Right lobe of liver (tissue), 6 donors: ENCODE measurements at regions not wholly inside any gene's neighbourhood (a gene's known extent, or its start where the extent isn't known, plus 50 kb on each side); places are given as distances from the start of the nearest gene placed in this dataset.

Experiments
- ATAC-seq, 4 donors: fragments of 200-7000 bp; cut with Tn5 transposase; one replicate each; pipeline ENCODE4 v1.9.1; 2020; ENCODE audit warnings: mild to moderate bottlenecking in 4 of 4, moderate library complexity in 4 of 4
- DNase-seq, 3 donors: peaks; one replicate each; pipeline ENCODE4 v3.0.0-alpha.2; 2020
- H3K27ac ChIP-seq, 3 donors: fragments of 200-600 bp; one replicate each; pipeline ENCODE4 v1.8.0; 2022
- H3K27me3 ChIP-seq, 2 donors: fragments of 200-600 bp; one replicate each; pipeline ENCODE4 v1.8.0; 2022
- H3K36me3 ChIP-seq, 4 donors: fragments of 200-600 bp; sonication (generic) in 1 of 4; one replicate each; pipeline versions ENCODE4 v1.5.1 to v1.8.0; 2017 to 2022; ENCODE audit warnings: control low read depth in 1 of 4
- H3K4me1 ChIP-seq, 4 donors: fragments of 200-600 bp; sonication (generic) in 1 of 4; one replicate each; pipeline versions ENCODE4 v1.5.1 to v1.8.0; 2017 to 2022; ENCODE audit warnings: control low read depth in 1 of 4
- H3K4me3 ChIP-seq, 3 donors: fragments of 200-600 bp; one replicate each; pipeline ENCODE4 v1.8.0; 2022
- H3K9me3 ChIP-seq, 4 donors: fragments of 200-600 bp; sonication (generic) in 1 of 4; one replicate each; pipeline versions ENCODE4 v1.5.1 to v1.8.0; 2017 to 2022; ENCODE audit warnings: control low read depth in 1 of 4
- CTCF ChIP-seq, 4 donors: fragments of 200-600 bp in 3 of 4; fragments of 450-650 bp in 1 of 4; IDR thresholded peaks; one replicate each; pipeline versions ENCODE4 v1.5.1 to v1.8.0; 2016 to 2022; ENCODE audit warnings: antibody characterized with exemption in 4 of 4, mild to moderate bottlenecking in 2 of 4
- POLR2A ChIP-seq: fragments of 450-650 bp; IDR thresholded peaks from one replicate; pipeline ENCODE4 v1.6.1; 2017; ENCODE audit warnings: antibody characterized with exemption, mild to moderate bottlenecking
- WGBS: methylation state at CpG from one replicate; pipeline ENCODE4 v1.1.6; 2018; ENCODE audit warnings: low coverage, low lambda C conversion rate; ENCODE audit not compliant: insufficient coverage; ENCODE audit errors: missing lambda C conversion rate; 5-methylcytosine and 5-hydroxymethylcytosine counted together
- intact Hi-C, 2 donors: fragments of 100-400 bp; cut with DNase I; formaldehyde crosslinking; loops; one replicate each; pipeline versions ENCODE4 v1.11.2 to v1.14.1; 2022
- donor health status: DM: no; HTN: yes; CAD: no.
- donor health status: DM: no; HTN: no; CAD: no.
- donor health status: DM: no; HTN: no; CAD: no.
- donor health status: DM: no; HTN: yes; CAD: no.
- donor health status: DM: no; HTN: yes; CAD: no.

GRCh38 chr22:49018601-49019000, 809.1 kb downstream of the BRD1 start:
- Histone ChIP-seq H3K27ac (no peak overlapping the region), H3K36me3 (no peaks in the 10 kb centered on the region)
- ATAC-seq: no peak

GRCh38 chr22:49017482-49018329, 810.0 kb downstream of the BRD1 start:
- Histone ChIP-seq H3K4me1 (no peaks in the 10 kb centered on the region), H3K27me3 (no peaks in the 10 kb centered on the region), H3K36me3 (no peaks in the 10 kb centered on the region), H3K27ac (no peak overlapping the region), H3K9me3 (no peaks in the 10 kb centered on the region), H3K4me3 (no peak overlapping the region)
- no peak for TF ChIP-seq POLR2A
- TF ChIP-seq CTCF (IDR thresholded peaks at IDR 0.05): no peak
- 63% methylated on average over 18 of the region's 21 CpGs for WGBS
- peak in 2 of 3 donors; percentile 19 to 44 for DNase-seq
- intact Hi-C loops: no loop called here
- ATAC-seq: no peak

More at GRCh38 chr22:49018601-49019000, 809.1 kb downstream of the BRD1 start:
- no peaks in the 10 kb centered on the region for H3K9me3 ChIP-seq
- WGBS: no CpG with 5 or more reads among the region's 12 CpGs
- TF ChIP-seq POLR2A (no peak), CTCF (IDR thresholded peaks at IDR 0.05) (no peak)
- peak in 2 of 3 donors; percentile 17 to 35 for DNase-seq
- no peaks in the 10 kb centered on the region for H3K27me3 ChIP-seq
- H3K4me1 ChIP-seq: no peaks in the 10 kb centered on the region
- intact Hi-C loops: no loop called here
- H3K4me3 ChIP-seq: no peak overlapping the region

GRCh38 chr22:49016909-49017481, 810.7 kb downstream of the BRD1 start:
- no peak for TF ChIP-seq POLR2A
- TF ChIP-seq CTCF (IDR thresholded peaks at IDR 0.05): no peak
- no peaks in the 10 kb centered on the region for H3K4me1 ChIP-seq
- no peak for ATAC-seq
- no peak overlapping the region for H3K27ac ChIP-seq
- H3K36me3 ChIP-seq: no peaks in the 10 kb centered on the region
- peak in 1 of 3 donors; percentile 17 for DNase-seq
- no peaks in the 10 kb centered on the region for H3K9me3 ChIP-seq
- H3K4me3 ChIP-seq: no peak overlapping the region
- whole genome bisulfite sequencing: 75% methylated on average over 6 of the region's 16 CpGs
- intact Hi-C loops: no loop called here
- no peaks in the 10 kb centered on the region for H3K27me3 ChIP-seq

- H3K27ac ChIP-seq: no peak overlapping the region
- H3K27me3 ChIP-seq: no peaks in the 10 kb centered on the region
- H3K4me1 ChIP-seq: no peaks in the 10 kb centered on the region
- H3K36me3 ChIP-seq: no peaks in the 10 kb centered on the region
- no peaks in the 10 kb centered on the region for H3K9me3 ChIP-seq
- no peak overlapping the region for H3K4me3 ChIP-seq
- DNase-seq: peak in 2 of 3 donors; percentile 22 to 28
- no peak for TF ChIP-seq CTCF (IDR thresholded peaks at IDR 0.05)
- no peak for TF ChIP-seq POLR2A
- intact Hi-C loops: no loop called here
- no peak for ATAC-seq
- WGBS: 58% methylated on average over 17 of the region's 26 CpGs
Observed at GRCh38 chr22:49015993-49016908, 811.4 kb downstream of the BRD1 start.
